ENCODE measurements at regions not wholly inside any gene's neighbourhood (a gene's known extent, or its start where the extent isn't known, plus 50 kb on each side); places are given as distances from the start of the nearest gene placed in this dataset.
"Not testable (repeated sequence)": the region's sequence is repeated elsewhere in the genome, so short reads cannot be mapped to it uniquely, and the experiment has no call there.

DNA sequence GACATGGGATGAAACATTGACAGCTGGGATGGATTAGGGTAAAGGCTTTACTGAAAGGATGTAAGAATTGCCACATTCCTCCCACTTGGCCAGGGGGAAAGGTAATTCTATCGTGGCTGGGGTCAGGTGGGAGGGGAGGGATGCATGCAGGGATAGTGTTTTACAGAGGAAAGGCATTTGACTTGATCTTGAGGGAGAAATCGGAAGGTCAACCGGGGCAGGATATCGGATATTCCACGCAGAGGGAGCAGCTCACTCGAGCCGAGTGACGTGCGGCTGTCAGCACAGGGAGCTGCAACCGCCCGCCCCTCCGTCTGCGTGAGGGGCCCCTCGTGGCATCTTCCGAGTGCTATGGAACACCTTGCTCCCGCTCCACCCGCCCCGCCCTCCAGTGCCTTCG is 63.4 kb upstream of the ADAMTS2 start:
- Histone ChIP-seq H3K4me1 (replicated peaks in 1 of 2) (no peaks in the 10 kb centered on the region), H3K27ac (no peak overlapping the region), H3K4me3 (no peak overlapping the region)
- in situ Hi-C loops (cut with MboI; ENCODE audit: low pct_unique_long_range_greater_than_20kb in 2 of 9, low sequenced_read_pairs in 9 of 9, unreplicated experiment in 9 of 9), result no loop called here
- WGBS, 10 experiments, result 17 to 94% (median 69%) methylated on average over 1 to 9 of the region's 19 CpGs; no CpG with 5 or more reads in 6 of the 10 experiments
- no peak for ATAC-seq (replicated peaks in 6 of 8)

DNA sequence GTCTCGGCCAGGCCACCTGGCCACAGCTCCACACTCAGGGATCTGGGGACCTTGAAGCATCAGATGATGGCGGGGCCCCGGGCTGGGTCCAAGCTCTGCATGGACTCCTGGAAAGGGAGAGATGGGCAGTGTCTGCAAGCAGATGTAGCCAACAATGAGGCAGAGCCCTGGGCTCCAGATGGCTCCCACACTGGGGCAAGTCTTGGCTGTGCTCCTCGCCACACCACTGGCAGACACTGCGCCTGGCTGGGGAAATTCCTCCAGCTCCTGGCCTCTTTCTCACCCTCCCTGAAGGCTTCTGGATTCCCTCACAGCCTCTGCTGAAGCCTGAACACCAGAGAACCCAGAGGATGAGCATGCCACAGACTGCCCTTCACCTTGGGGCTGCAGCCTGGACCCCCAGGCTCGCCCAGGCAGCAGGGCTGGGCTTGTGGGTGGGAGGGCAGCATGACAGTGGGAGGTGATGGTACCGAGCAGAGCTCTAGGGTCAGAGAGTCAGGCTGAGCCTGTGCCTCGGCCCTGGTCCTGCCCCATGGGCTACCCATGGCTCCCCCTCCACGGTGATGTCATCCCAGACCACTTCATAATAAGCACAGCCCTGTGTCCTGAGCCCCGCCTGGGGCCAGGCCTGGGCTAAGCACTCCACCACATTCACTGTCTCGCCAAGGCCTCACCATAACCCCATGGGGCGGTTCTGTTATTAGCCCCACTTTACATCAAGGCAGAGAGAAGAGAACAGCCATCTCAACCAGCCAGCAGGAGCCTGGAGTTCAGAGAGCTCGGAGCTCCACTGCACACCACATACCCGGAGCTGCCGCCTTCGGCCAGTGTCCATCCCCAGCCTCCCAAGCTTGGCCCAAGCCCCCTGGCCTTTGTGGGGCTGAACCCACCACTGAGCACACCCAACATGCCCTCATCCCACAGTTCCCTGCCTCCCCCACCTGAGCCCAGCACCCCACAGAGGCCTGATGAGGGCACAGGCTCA is 62.2 kb upstream of the ADAMTS2 start:
- Histone ChIP-seq H3K4me1 (replicated peaks in 1 of 2) (no peaks in the 10 kb centered on the region), H3K4me3 (no peak overlapping the region), H3K27ac (no peak overlapping the region)
- in situ Hi-C loops (cut with MboI; ENCODE audit: low pct_unique_long_range_greater_than_20kb in 2 of 9, low sequenced_read_pairs in 9 of 9, unreplicated experiment in 9 of 9), result no loop called here
- peak in 5 of 8 experiments; percentile 19 to 83 (median 61) for ATAC-seq (replicated peaks in 6 of 8)
- 0 to 100% (median 80%) methylated on average over 1 to 3 of the region's 16 CpGs; no CpG with 5 or more reads in 3 of the 10 experiments for WGBS, 10 experiments

DNA sequence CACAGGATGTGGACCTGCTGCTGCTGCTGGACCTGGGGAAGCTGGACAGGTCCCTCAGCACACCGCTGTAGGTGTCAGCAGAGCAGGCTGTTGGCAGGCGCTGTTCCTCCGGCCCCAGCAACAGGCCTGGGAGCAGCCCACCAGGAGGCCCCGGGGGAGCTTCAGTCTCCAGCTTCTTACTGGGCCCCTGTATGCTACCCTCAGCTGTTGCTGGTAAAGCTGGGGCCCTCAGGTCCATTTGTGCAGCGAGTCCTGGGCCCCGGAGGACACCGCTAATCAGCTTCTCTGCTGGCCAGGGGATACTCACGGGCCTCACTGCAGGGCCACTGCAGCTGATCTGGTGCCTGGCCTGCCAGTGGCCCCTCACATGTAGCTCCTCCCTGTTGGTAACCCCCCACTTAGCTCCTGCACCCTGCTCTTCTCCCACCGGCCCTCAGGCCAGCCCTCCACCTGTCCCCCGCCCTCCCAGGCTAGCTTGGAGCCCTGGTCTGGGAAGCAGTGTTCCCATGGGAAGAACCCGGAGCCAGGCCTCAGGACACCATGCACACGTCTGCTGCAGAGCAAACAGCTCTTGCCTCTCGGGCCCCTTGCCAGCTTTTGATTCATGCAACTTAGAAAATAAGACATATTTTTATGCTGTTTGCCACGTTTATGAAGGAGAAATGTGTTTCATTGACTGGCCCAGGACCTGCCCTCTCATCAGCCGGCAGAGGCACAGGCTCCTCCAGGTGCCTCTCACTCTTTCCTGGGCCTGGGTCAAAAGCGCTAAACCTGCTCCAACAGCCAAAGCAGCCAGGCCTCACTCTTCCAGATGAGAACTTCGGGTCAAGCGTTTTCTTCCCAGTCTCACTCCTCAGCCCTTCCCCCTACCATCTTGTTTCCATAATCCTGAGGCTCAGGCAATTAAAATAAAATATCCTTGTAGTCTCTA is 61.0 kb upstream of the ADAMTS2 start:
- no peak overlapping the region for H3K27ac ChIP-seq
- WGBS, 10 experiments, result 0 to 100% (median 66%) methylated on average over 1 to 9 of the region's 18 CpGs; no CpG with 5 or more reads in 3 of the 10 experiments
- in situ Hi-C loops (cut with MboI; ENCODE audit: low pct_unique_long_range_greater_than_20kb in 2 of 9, low sequenced_read_pairs in 9 of 9, unreplicated experiment in 9 of 9), result no loop called here
- ATAC-seq (replicated peaks in 6 of 8), result peak in 2 of 8 experiments; percentile 6 to 41
- H3K4me1 ChIP-seq (replicated peaks in 1 of 2), result no peaks in the 10 kb centered on the region
- no peak overlapping the region for H3K4me3 ChIP-seq

DNA sequence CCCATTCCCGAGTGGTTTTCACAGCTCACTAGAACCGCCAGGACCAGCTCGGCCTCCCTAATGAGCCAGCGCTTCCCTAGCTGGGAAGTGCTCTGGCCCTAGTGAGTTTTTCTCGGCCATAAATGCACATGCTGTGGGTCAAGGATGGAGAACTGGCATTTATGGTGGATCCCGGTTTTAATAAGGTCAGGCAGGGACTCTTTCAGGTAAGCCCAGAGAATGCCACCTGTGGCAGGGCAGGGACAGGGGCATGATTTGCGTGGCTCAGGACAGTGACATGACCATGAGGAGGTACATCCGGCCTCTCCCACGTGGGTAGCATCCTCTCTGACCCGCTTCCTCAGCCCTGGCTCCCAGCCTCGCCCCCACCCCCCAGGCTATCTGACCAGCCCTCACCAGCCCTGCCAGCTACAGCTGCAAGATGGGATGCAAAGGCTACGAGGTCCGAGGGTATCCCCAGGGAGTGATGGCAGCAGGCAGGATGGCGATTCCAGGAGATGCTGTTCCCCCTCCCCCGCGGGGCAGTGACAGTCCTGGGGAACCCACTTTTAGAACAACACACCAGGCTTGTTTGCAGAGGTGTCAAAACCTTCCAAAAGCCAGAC is 60.3 kb upstream of the ADAMTS2 start:
- ATAC-seq (replicated peaks in 6 of 8), result no peak
- in situ Hi-C loops (cut with MboI; ENCODE audit: low pct_unique_long_range_greater_than_20kb in 2 of 9, low sequenced_read_pairs in 9 of 9, unreplicated experiment in 9 of 9), result no loop called here
- 44 to 91% (median 77%) methylated on average over 1 to 7 of the region's 16 CpGs; no CpG with 5 or more reads in 3 of the 10 experiments for WGBS, 10 experiments
- no peaks in the 10 kb centered on the region for H3K4me1 ChIP-seq (replicated peaks in 1 of 2)
- no peak overlapping the region for H3K27ac ChIP-seq
- H3K4me3 ChIP-seq, result no peak overlapping the region

DNA sequence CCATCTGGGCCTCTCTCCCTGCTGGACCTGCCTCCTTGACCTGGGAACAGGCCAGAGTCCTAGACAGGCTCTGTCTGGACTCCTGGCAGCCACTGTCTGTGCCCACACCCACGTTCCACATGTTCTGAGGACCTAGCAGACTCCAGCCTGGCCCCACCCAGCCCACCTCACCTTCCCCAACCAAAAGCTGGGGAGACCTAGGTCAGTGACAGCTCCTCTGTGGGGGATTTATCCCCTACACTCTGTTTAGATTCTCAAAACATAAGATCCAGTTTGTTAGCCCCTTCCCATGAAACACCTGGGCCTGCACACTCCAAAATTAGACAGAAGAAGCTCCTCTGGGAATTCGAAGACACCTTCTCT is 59.8 kb upstream of the ADAMTS2 start:
- Histone ChIP-seq H3K4me3 (no peak overlapping the region), H3K27ac (no peak overlapping the region), H3K4me1 (replicated peaks in 1 of 2) (no peaks in the 10 kb centered on the region)
- in situ Hi-C loops (cut with MboI; ENCODE audit: low pct_unique_long_range_greater_than_20kb in 2 of 9, low sequenced_read_pairs in 9 of 9, unreplicated experiment in 9 of 9), result no loop called here
- WGBS, 10 experiments, result 20 to 83% (median 57%) methylated on average over 1 to 2 of the region's 2 CpGs; no CpG with 5 or more reads in 4 of the 10 experiments
- ATAC-seq (replicated peaks in 6 of 8), result no peak

DNA sequence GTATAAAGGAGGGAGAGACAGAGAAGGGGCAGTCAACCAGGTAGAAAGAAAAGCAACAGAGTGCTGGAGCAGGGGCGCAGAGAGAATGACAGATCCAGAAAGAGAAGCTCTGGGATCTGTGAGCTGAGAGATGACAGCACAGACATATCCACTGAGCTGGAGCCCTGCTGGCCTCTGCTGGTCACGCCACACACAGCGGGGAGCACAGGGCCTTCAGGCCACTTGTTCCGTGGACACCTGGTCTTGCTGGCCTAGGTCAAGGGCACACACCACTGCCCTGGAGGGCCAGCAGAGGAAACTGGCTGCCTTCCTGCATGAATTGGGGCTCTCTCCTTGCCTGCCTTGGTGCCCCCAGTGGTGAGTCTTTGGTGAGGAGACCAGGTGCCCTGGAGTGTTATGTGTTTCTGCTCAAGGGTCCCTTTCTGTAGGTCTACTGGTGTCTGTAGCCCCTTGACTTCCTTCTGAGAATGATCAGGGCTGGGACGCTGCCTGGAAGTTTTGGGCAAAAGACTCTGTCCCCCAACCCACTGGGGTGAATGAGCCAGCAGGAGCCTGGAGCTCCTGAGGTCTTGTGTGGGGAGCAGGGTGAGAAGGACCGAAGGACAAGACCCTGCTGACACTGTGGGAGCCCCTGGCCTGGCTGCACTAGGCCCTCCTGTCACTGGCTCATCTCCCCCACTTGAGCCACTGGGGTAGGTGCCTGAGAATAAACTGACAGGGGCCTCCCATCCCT is 59.2 kb upstream of the ADAMTS2 start:
- ATAC-seq (replicated peaks in 6 of 8), result peak in 3 of 8 experiments; percentile 34 to 42 (median 35)
- Histone ChIP-seq H3K4me1 (replicated peaks in 1 of 2) (no peaks in the 10 kb centered on the region), H3K4me3 (no peak overlapping the region), H3K27ac (no peak overlapping the region)
- in situ Hi-C loops (cut with MboI; ENCODE audit: low pct_unique_long_range_greater_than_20kb in 2 of 9, low sequenced_read_pairs in 9 of 9, unreplicated experiment in 9 of 9), result no loop called here
- 14 to 100% (median 83%) methylated on average over 1 to 3 of the region's 6 CpGs; no CpG with 5 or more reads in 3 of the 10 experiments for WGBS, 10 experiments

DNA sequence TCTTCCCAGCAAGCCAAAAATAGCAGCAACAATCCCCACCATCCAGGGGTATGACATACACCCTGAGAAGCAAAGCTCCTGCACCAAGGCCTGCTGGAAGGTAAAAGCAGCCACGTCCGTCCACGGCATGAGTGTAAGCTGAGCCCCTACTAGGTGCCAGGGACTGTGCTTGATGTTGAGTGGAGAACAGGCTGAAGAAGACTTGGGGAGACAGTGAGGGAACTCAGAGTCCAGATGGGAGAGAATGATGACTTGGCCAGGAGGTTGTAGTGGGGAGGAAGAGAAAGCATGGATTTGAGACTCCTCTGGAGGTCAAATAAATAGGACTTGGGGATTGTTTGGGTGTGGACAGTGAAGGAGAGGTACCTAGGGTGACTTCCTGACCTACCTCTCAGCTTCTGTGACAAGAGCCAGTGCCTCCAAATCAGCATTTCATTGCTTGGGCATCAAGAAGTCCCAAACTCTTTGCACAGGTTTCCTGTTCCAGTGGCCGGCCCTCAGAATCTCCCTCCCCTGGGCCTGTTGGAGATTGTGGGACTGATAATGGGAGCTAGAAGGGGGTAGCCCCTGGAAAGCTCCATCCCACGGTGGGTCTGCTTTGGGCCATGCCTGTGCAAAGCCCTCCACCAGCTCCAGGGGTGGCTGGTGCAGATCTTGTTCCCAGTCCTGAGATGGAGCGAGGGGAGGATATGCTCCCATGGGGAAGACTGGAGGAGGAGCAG is 58.3 kb upstream of the ADAMTS2 start:
- no peaks in the 10 kb centered on the region for H3K4me1 ChIP-seq (replicated peaks in 1 of 2)
- H3K4me3 ChIP-seq, result no peak overlapping the region
- 40 to 90% (median 62%) methylated on average over 1 to 3 of the region's 6 CpGs; no CpG with 5 or more reads in 3 of the 10 experiments for WGBS, 10 experiments
- ATAC-seq (replicated peaks in 6 of 8), result no peak
- H3K27ac ChIP-seq, result no peak overlapping the region
- in situ Hi-C loops (cut with MboI; ENCODE audit: low pct_unique_long_range_greater_than_20kb in 2 of 9, low sequenced_read_pairs in 9 of 9, unreplicated experiment in 9 of 9), result no loop called here

DNA sequence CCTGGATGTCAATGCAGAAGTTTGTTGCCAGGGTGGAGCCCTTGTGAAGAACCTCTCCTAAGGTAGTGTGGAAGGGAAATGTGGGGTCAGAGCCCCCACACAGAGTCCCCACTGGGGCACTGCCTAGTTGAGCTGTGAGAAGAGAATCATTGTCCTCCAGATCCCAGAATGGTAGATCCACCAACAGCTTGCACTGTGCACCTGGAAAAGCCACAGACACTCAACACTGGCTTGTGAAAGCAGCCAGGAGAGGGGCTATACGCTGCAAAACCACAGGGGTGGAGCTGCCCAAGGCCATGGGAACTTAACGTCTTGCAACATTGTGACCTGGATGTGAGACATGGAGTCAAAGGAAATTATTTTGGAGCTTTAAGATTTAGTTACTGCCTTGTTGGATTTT is 55.2 kb upstream of the ADAMTS2 start:
- in situ Hi-C loops (cut with MboI; ENCODE audit: low pct_unique_long_range_greater_than_20kb in 2 of 9, low sequenced_read_pairs in 9 of 9, unreplicated experiment in 9 of 9); H3K4me1 ChIP-seq (replicated peaks in 1 of 2); H3K27ac ChIP-seq; H3K4me3 ChIP-seq; ATAC-seq (replicated peaks in 6 of 8): not testable (repeated sequence)
- 0 to 100% (median 58%) methylated on average over 1 to 2 of the region's 2 CpGs; no CpG with 5 or more reads in 4 of the 10 experiments for WGBS, 10 experiments

DNA sequence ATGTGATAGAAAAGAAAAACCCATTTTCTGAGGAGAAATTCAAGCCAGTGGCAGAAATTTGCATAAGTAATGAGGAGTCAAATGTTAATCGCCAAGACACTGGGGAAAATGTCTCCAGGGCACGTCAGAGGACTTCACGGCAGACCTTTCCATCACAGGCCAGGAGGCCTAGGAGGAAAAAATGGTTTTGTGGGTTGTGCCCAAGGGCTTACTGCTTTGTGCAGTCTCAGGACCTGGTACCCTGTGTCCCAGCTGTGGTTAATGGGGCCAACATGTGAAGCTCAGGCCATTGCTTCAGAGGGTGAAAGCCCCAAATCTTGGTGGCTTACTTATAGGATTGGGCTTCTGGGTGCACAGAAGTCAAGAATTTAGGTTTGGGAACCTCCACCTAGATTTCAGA is 54.8 kb upstream of the ADAMTS2 start:
- no peak overlapping the region for H3K4me3 ChIP-seq
- no peak overlapping the region for H3K27ac ChIP-seq
- ATAC-seq (replicated peaks in 6 of 8), result no peak
- in situ Hi-C loops (cut with MboI; ENCODE audit: low pct_unique_long_range_greater_than_20kb in 2 of 9, low sequenced_read_pairs in 9 of 9, unreplicated experiment in 9 of 9), result no loop called here
- 0 to 56% (median 32%) methylated on average over 1 to 3 of the region's 3 CpGs; no CpG with 5 or more reads in 1 of the 10 experiments for WGBS, 10 experiments
- no peaks in the 10 kb centered on the region for H3K4me1 ChIP-seq (replicated peaks in 1 of 2)

DNA sequence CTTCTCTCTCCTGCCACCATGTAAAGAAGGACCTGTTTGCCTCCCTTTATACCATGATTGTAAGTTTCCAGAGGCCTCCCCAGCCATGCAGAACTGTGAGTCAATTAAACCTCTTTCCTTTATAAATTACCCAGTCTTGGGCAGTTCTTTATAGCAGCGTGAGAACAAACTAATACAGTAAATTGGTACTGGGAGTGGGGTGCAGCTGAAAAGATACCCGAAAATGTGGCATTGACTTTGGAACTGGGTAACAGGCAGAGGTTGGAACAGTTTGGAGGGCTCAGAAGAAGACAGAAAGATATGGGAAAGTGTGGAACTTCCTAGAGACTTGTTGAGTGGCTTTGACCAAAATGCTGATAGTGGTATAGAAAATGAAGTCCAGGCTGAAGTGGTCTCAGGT is 54.1 kb upstream of the ADAMTS2 start:
- WGBS, 10 experiments, result 14 to 100% (median 64%) methylated on average over 1 to 2 of the region's 2 CpGs; no CpG with 5 or more reads in 1 of the 10 experiments
- H3K27ac ChIP-seq; in situ Hi-C loops (cut with MboI; ENCODE audit: low pct_unique_long_range_greater_than_20kb in 2 of 9, low sequenced_read_pairs in 9 of 9, unreplicated experiment in 9 of 9); ATAC-seq (replicated peaks in 6 of 8); H3K4me3 ChIP-seq; H3K4me1 ChIP-seq (replicated peaks in 1 of 2): not testable (repeated sequence)

DNA sequence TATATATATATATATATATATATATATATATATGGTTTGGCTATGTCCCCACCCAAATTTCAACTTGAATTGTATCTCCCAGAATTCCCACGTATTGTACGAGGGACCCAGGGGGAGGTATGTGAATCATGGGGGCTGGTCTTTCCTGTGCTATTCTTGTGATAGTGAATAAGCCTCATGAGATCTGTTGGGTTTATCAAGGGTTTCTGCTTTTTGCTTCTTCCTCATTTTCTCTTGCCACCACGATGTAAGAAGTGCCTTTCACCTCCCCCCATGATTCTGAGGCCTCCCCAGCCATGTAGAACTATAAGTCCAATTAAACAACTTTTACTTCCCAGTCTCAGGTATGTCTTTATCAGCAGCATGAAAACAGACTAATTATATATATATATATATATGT is 52.3 kb upstream of the ADAMTS2 start:
- Histone ChIP-seq H3K4me3 (no peak overlapping the region), H3K4me1 (replicated peaks in 1 of 2) (no peaks in the 10 kb centered on the region), H3K27ac (no peak overlapping the region)
- no peak for ATAC-seq (replicated peaks in 6 of 8)
- in situ Hi-C loops (cut with MboI; ENCODE audit: low pct_unique_long_range_greater_than_20kb in 2 of 9, low sequenced_read_pairs in 9 of 9, unreplicated experiment in 9 of 9), result no loop called here
- 17 to 83% methylated on average over 1 of the region's 3 CpGs; no CpG with 5 or more reads in 8 of the 10 experiments for WGBS, 10 experiments
